Large intestine (tissue), 3 donors: ENCODE measurements at regions not wholly inside any gene's neighbourhood (a gene's known extent, or its start where the extent isn't known, plus 50 kb on each side); places are given as distances from the start of the nearest gene placed in this dataset.
"Not testable (repeated sequence)": the region's sequence is repeated elsewhere in the genome, so short reads cannot be mapped to it uniquely, and the experiment has no call there.

Experiments
- DNase-seq, 2 donors: peaks; one replicate each; pipeline versions ENCODE4 v3.0.0 to v3.0.0-alpha.2; 2013
- H3K27ac ChIP-seq: one replicate; pipeline ENCODE4 v1.5.1; 2013; ENCODE audit warnings: low read length
- H3K27me3 ChIP-seq: 2 replicates; pipeline ENCODE4 v1.6.1; 2013; ENCODE audit warnings: low read length; ENCODE audit not compliant: control insufficient read depth, insufficient read depth
- H3K36me3 ChIP-seq: 2 replicates; pipeline ENCODE4 v1.6.1; 2013; ENCODE audit warnings: low read length; ENCODE audit not compliant: control insufficient read depth, insufficient read depth
- H3K4me1 ChIP-seq: one replicate; pipeline ENCODE4 v1.6.1; 2013; ENCODE audit warnings: low read length; ENCODE audit not compliant: control insufficient read depth, insufficient read depth
- H3K4me3 ChIP-seq: one replicate; pipeline ENCODE4 v1.5.1; 2013; ENCODE audit warnings: low read length
- H3K9me3 ChIP-seq: one replicate; pipeline ENCODE4 v1.6.1; 2013; ENCODE audit warnings: mild to moderate bottlenecking, low read depth, low read length, moderate library complexity; ENCODE audit not compliant: control insufficient read depth
- WGBS: methylation state at CpG from one replicate; pipeline ENCODE4 v1.1.5; 2013; ENCODE audit warnings: low lambda C conversion rate; ENCODE audit not compliant: insufficient coverage; 5-methylcytosine and 5-hydroxymethylcytosine counted together

- H3K9me3 ChIP-seq, result peaks cover 3% of the 10 kb centered on the region
- no peak overlapping the region for H3K27ac ChIP-seq
- 100% methylated on average over 1 of the region's 3 CpGs for WGBS
- H3K36me3 ChIP-seq, result no peaks in the 10 kb centered on the region
- no peaks in the 10 kb centered on the region for H3K4me1 ChIP-seq
- no peak overlapping the region for H3K4me3 ChIP-seq
- H3K27me3 ChIP-seq, result no peaks in the 10 kb centered on the region
- DNase-seq, result no peak
Measured at GRCh38 chr10:106271237-106271636, 893.3 kb downstream of the SORCS1 start.

- no peaks in the 10 kb centered on the region for H3K4me1 ChIP-seq
- H3K36me3 ChIP-seq, result no peaks in the 10 kb centered on the region
- H3K9me3 ChIP-seq, result peaks cover 3% of the 10 kb centered on the region
- H3K27me3 ChIP-seq, result no peaks in the 10 kb centered on the region
- no peak overlapping the region for H3K4me3 ChIP-seq
- no peak for DNase-seq
- no CpG with 5 or more reads among the region's 2 CpGs for WGBS
- no peak overlapping the region for H3K27ac ChIP-seq
Measured at GRCh38 chr10:106268000-106268399, 896.5 kb downstream of the SORCS1 start.

- peaks cover 3% of the 10 kb centered on the region for H3K9me3 ChIP-seq
- no peak overlapping the region for H3K27ac ChIP-seq
- no peak for DNase-seq
- H3K4me3 ChIP-seq, result no peak overlapping the region
- no peaks in the 10 kb centered on the region for H3K27me3 ChIP-seq
- H3K4me1 ChIP-seq, result no peaks in the 10 kb centered on the region
- H3K36me3 ChIP-seq, result no peaks in the 10 kb centered on the region
- no CpG with 5 or more reads among the region's 13 CpGs for WGBS
Measured at GRCh38 chr10:106267591-106267990, 896.9 kb downstream of the SORCS1 start.

GRCh38 chr10:106257432-106257831, 907.1 kb downstream of the SORCS1 start:
- not testable (repeated sequence) for H3K27me3 ChIP-seq, H3K9me3 ChIP-seq, H3K36me3 ChIP-seq, H3K27ac ChIP-seq, H3K4me1 ChIP-seq, DNase-seq, H3K4me3 ChIP-seq
- no CpG with 5 or more reads among the region's 6 CpGs for WGBS

- no peak for DNase-seq
- H3K4me3 ChIP-seq, result no peak overlapping the region
- no peaks in the 10 kb centered on the region for H3K9me3 ChIP-seq
- no peaks in the 10 kb centered on the region for H3K27me3 ChIP-seq
- no peaks in the 10 kb centered on the region for H3K4me1 ChIP-seq
- no peaks in the 10 kb centered on the region for H3K36me3 ChIP-seq
- WGBS, result no CpG with 5 or more reads among the region's 6 CpGs
- no peak overlapping the region for H3K27ac ChIP-seq
Measured at GRCh38 chr10:106255111-106255678, 909.3 kb downstream of the SORCS1 start.

GRCh38 chr10:106254071-106254470, 910.4 kb downstream of the SORCS1 start:
- H3K4me3 ChIP-seq, result no peak overlapping the region
- no peaks in the 10 kb centered on the region for H3K36me3 ChIP-seq
- no peaks in the 10 kb centered on the region for H3K27me3 ChIP-seq
- H3K9me3 ChIP-seq, result no peaks in the 10 kb centered on the region
- no peak for DNase-seq
- WGBS, result 95% methylated on average over 2 of the region's 7 CpGs
- no peak overlapping the region for H3K27ac ChIP-seq
- H3K4me1 ChIP-seq, result no peaks in the 10 kb centered on the region

GRCh38 chr10:106252541-106252940, 912.0 kb downstream of the SORCS1 start:
- no peak overlapping the region for H3K4me3 ChIP-seq
- H3K27me3 ChIP-seq, result no peaks in the 10 kb centered on the region
- H3K9me3 ChIP-seq, result no peaks in the 10 kb centered on the region
- no peak for DNase-seq
- H3K36me3 ChIP-seq, result no peaks in the 10 kb centered on the region
- H3K27ac ChIP-seq, result no peak overlapping the region
- no peaks in the 10 kb centered on the region for H3K4me1 ChIP-seq

GRCh38 chr10:106251573-106251972, 912.9 kb downstream of the SORCS1 start:
- no CpG with 5 or more reads among the region's 1 CpG for WGBS
- Histone ChIP-seq H3K4me3 (no peak overlapping the region), H3K27me3 (no peaks in the 10 kb centered on the region), H3K27ac (no peak overlapping the region), H3K4me1 (no peaks in the 10 kb centered on the region), H3K9me3 (no peaks in the 10 kb centered on the region), H3K36me3 (no peaks in the 10 kb centered on the region)
- no peak for DNase-seq

GRCh38 chr10:106242301-106242700, 922.2 kb downstream of the SORCS1 start:
- no peaks in the 10 kb centered on the region for H3K9me3 ChIP-seq
- no peak overlapping the region for H3K4me3 ChIP-seq
- H3K27ac ChIP-seq, result no peak overlapping the region
- no peaks in the 10 kb centered on the region for H3K36me3 ChIP-seq
- no peaks in the 10 kb centered on the region for H3K27me3 ChIP-seq
- WGBS, result 67% methylated on average over 3 of the region's 7 CpGs
- DNase-seq, result no peak
- H3K4me1 ChIP-seq, result no peaks in the 10 kb centered on the region

- H3K27ac ChIP-seq, result no peak overlapping the region
- H3K4me3 ChIP-seq, result no peak overlapping the region
- H3K9me3 ChIP-seq, result no peaks in the 10 kb centered on the region
- 60% methylated on average over 1 of the region's 2 CpGs for WGBS
- no peaks in the 10 kb centered on the region for H3K27me3 ChIP-seq
- no peaks in the 10 kb centered on the region for H3K4me1 ChIP-seq
- H3K36me3 ChIP-seq, result no peaks in the 10 kb centered on the region
- DNase-seq, result no peak
Measured at GRCh38 chr10:106226828-106227227, 937.7 kb downstream of the SORCS1 start.

- Histone ChIP-seq H3K27ac (no peak overlapping the region), H3K9me3 (no peaks in the 10 kb centered on the region), H3K36me3 (no peaks in the 10 kb centered on the region), H3K27me3 (no peaks in the 10 kb centered on the region), H3K4me3 (no peak overlapping the region), H3K4me1 (no peaks in the 10 kb centered on the region)
- DNase-seq, result no peak
- WGBS, result no CpG with 5 or more reads among the region's 1 CpG
Measured at GRCh38 chr10:106226142-106226541, 938.4 kb downstream of the SORCS1 start.
